HG03159 (cell line): ENCODE measurements at regions not wholly inside any gene's neighbourhood (a gene's known extent, or its start where the extent isn't known, plus 50 kb on each side); places are given as distances from the start of the nearest gene placed in this dataset.
"Not testable (repeated sequence)": the region's sequence is repeated elsewhere in the genome, so short reads cannot be mapped to it uniquely, and the experiment has no call there.

Experiments used
- ATAC-seq: cut with Tn5 transposase; IDR thresholded peaks from one replicate; pipeline ENCODE4 v1.9.1; 2021; ENCODE audit warnings: mild to moderate bottlenecking, moderate library complexity; ENCODE audit not compliant: unreplicated experiment

DNA sequence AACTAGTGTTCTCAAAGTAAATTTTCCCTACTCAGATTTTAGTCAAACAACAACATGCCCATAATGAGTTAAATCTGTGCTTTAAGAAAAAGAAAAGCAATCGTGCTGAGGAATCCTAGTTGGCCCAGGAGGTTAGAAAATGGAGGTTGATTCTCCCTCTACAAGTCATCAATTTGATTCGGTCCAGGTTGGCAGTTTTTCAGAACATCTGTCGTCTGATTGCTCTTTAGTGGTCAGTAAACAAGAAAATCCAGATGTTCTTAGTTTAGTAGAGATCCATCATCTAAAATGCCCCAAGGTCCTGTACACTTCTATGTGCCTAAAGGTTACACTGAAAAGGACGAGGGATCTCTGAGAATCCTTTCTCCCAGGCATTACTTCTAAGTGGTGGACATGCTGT is 659.2 kb downstream of the MTRR start:
- ATAC-seq = no peak

DNA sequence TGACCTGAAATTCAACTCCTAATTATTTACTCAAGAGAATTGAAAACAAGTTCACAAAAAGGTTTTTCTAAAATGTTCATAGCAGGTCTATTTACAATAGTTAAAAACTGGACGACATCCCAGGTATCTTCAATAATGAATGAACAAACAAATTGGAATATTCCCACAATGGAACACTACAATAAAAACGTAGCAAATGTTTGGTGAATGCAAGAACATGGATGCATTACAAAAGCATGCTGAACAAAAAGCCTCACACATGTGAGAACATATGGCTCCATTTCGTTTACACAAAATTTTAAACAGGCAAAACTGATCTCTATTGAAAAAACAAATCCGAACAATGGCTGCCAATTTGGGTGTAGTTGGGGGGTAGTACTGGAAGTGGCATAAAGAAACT is 669.9 kb downstream of the MTRR start:
- ATAC-seq = no peak

DNA sequence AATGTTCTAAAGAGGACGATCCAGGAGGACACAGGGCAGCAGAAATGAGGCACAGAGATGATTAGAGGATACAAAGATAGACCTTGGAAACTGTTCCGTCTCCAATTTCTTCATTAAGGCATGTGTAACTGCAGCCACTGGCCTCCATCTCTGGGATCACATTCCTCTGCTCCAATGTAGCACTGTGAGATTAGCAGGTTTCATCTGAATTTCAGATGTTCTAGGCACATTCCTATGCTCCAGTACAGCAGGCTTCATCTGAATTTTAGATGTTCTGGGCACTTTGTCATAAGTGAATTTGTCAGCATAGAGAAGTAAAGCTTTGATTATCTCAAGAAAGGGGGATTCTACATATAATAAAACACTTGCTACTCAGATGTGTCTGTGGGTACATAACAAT is 671.4 kb downstream of the MTRR start:
- ATAC-seq = no peak

DNA sequence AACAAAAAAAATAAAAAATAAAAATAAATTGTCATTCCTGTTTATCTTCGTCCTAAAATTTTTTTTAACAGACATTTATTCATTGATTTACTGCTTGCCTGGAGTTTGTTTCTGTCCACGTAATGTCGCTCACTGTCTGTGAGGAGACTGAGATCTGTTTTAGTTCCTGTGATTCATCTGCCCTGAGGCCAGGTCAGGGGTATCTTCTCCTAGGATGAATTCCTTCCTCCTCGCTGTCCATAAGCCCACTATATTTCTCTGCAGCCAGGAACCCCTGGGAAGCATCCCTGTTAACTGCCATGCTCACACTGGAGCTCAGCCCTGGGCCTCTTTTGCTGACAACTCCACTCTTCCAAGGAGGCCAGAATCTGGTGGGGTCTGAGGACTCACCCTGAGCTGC is 682.0 kb downstream of the MTRR start:
- ATAC-seq = no peak

DNA sequence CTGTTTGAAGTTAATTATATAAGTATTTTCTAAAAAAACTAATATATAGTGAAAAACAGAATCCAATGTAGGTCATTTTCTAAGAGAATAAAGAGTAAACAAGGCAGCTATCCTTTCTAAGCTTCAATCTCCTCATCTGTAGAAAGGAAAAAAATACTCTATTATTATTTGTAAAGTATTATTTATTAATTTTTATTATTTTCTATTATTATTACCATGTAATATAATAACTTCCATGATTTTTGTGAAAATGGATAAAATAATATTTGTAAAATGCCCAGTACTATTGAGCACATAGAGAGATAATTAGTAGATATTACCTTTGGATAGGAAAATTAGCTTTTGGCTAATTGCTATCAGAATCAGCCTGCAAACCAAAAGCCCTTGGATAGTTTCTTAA is 684.4 kb downstream of the MTRR start:
- no peak for ATAC-seq

DNA sequence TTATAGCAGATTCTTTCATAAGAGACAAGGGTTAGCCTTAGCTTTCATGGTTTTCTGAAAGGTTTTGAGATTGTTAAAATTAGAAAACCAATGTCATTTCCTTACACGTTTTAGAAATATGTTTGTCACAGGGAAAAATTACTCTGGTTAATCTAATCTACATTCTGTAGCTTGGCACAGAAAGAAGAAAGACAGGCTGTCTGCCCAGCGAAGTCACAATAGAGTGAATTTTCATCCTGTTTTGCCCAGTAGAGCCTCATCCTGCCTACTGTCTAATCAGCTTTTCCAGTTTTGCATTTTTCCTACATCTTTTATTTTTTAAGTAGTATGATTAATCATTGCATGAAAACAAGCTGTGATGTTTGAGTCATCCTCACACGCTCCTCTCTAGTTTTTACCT is 688.8 kb downstream of the MTRR start:
- ATAC-seq = no peak

DNA sequence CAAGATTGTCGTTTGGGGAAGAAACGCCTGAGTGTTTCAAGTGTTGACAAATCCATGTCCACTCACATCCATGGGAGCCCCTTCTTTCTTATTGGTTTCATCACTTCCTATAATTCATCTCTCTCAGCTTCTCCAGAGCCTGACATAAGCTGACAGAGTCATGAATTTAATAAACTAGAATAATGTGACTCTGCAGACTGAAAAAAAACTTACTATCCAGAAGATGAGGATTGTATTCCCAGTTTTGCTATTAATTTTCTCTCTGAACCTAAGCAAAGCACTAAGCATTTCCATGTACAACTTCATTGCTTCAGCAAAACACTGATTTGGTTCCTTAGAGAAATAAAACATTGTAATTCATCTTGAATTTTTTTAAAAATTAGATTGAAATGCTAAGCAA is 691.8 kb downstream of the MTRR start:
- no peak for ATAC-seq

DNA sequence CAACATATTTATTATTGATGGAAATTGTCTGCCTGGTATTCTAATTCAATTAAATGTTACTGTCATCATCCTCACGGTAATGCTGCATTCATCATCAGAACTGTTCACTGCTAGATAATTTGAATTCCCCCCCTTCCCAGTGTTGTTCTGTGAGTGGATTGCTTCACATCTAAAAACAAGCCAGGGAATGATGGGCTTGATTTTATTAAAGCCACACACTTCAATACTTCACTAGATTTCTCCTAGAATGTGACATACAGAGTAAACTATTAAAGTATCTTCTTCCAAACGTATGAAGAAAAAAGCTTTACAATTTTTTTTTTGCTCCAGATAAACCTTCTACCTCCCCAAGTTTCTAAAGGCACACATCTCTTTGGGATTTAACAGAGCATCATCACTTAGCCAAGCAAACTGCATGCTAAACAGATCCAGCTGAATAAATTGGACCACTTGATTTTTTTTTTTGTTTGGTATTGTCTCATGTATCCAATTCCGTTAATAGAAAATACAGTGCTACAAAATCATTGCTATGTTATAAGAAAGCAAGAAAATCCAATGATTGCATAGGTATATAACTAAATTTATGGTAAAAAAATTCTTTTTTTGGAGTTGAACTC is 692.4 kb downstream of the MTRR start:
- no peak for ATAC-seq

DNA sequence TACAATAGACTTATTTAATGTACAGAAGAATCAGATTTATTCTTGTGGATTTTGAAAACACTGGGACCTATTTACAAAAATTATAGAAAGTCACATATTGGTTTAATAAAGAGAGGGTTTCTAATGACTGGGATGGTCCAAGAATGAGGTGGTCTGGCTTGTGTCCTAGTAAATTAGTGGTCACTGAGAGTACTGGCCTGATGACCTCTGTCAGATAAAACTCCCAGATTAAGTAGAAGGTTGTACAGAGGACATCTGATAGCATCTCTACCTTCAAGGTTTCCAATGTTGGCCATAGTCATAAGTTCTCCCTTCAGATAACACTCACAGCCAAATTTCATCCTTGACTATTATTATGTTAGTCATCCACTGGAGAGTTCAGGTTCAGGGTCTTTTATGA is 692.9 kb downstream of the MTRR start:
- ATAC-seq = no peak

DNA sequence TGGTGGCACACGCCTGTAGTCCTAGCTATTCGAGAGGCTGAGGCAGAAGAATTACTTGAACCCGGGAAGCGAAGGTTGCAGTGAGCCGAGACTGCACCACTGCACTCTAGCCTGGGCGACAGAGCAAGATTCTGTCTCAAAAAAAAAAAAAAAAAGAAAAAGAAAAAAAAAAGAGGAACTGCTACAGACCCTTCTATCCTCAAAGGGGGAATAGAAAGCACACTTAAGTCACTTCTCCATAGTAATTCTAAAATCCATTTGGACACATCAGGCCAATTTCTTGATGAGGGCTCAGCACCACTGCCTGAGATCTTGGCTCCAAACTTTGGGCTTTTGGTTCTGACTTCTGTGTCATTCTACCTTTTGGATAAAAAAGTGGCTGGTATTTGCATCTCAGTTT is 694.6 kb downstream of the MTRR start:
- ATAC-seq = not testable (repeated sequence)

DNA sequence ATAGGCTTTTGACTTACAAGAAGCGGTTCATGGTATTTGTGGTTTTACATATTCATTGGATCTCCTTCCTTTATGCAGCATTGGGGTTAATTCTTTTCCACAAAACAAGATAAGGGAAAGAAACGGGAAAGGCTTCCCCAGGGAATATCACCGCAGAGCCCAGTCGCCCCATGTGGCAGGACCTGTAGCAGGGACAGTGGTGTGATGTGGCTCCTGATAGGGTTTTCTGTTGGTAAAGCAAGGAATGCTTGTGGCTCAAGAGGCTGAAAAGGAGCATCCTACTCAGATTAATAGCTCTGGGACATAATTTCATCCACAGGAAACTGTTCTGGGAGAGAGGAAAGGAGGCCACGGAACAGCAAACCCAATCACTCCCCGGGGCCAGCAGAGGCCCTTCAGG is 699.9 kb downstream of the MTRR start:
- ATAC-seq = no peak

DNA sequence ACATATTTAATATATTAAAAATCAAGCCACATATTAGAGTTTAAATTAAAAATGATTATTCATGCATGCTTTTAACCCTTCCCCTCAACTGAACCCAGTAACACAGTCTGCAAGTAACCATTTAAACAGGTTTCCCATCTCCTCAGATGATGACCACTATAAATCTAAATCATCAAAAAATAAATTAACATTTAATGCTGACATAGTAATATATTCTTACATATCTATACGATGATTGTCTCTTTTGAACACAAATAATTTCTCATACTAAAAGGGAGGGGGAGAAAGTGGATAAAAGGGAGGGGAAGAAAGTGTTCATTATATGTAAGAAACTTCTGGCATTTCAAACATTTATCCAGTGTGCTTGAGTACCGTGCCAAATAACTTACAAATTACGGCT is 701.6 kb downstream of the MTRR start:
- no peak for ATAC-seq

DNA sequence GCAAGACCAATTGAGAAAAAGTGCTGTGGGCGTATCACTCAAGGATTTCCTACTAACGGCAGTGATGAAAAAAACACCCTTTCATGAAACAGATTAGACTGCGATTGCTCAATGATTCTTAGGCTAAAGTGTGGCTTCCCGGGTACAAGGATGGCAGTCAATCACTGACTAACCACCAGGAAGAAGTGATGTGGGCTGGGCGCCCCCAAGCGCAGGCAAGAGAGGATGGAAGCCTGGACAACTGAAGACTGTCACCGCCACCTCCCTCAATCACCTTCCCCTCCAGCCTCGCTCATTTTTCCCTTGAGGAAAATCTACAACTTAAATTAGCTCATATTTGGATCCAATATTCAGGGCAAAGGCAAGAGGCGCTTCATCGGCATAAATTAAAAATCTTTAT is 707.2 kb downstream of the MTRR start:
- ATAC-seq = no peak

DNA sequence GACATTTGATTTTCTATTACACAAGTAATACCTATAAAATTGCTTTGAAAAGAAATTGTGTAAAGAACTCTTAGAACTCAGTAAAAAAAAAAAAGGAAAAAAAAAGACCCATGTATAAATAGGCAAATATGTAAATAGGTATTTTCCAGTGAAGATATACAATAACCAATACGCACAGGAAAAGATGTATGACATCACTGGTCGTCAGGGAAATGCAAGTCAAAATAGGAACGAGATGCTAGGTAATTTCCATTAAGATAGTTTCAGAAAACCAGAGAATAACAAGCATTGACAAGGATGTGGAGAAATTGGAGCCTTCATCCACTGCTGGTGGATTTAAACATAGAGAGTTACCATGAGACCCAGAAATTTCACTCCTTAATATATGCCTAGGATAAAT is 708.8 kb downstream of the MTRR start:
- ATAC-seq = peak; percentile 78

DNA sequence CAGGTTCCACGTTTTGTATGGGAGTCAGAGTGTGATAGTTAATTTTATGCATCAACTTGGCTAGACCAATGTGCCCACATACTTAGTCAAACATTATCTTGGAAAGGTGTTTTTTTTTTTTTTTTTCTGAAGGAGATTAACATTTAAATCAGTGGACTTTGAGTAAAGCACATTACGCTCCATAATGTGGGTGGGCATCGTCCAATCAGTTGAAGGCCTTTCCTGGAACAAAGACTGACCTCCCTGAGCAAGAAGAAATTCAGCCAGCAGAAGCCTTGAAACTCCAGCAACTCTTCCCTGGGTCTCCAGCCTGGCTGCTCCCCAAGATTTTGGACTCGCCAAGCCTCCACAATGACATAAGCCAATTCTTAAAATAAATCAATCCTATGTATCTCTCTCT is 711.4 kb downstream of the MTRR start:
- ATAC-seq = no peak

DNA sequence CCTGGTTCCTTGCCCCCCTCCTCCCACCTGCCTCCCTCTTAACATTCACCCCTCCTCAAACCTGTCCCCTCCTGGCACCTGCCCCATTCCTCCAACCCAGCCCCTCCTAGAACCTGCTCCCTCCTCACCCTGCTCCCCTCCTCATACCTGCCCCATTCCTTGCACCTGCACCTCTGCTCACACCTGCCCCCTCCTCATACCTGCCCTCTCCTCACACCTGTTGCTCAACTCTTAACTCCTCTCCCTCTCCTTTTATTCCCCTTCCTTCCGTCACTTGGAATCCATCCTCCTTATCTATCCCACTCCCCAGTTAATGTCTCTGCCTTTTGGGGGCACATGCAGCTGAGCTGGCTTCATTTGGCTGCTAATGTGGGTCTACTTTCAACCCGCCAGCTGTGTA is 712.1 kb downstream of the MTRR start:
- no peak for ATAC-seq

DNA sequence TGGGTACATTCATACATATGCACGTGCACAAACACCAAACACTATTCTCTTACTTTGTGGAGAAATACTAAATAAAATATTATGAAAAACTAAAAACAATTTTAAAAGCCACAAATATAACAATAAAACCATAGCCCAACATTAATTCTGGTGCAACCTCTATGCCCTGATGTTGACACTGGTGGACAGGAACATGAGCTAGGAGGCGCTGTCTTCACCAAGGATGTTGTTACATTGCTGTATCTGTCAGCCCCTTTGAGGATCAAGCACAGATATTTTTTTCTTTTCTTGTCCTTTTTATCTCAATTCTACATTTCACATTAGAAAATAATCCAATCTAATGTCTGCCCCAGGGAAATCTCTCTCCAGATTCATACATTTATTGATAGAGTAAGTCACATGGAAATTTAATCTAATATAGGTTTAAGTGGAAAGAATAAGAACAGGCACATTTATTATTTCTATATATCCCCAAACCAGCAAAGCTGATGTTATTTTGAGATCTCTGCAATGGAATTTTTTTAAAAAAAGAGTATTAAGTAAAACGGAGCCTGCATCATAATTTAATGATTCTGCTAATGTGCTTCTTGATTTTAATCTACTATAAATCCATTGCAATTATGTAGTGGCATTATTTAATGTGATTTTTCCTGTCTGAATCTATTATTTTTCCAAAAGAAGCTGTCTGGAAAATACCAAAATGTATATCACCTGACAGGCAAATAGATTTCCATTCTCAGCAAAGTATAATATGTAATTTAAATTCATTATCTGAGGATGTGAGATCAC is 716.5 kb downstream of the MTRR start:
- no peak for ATAC-seq

DNA sequence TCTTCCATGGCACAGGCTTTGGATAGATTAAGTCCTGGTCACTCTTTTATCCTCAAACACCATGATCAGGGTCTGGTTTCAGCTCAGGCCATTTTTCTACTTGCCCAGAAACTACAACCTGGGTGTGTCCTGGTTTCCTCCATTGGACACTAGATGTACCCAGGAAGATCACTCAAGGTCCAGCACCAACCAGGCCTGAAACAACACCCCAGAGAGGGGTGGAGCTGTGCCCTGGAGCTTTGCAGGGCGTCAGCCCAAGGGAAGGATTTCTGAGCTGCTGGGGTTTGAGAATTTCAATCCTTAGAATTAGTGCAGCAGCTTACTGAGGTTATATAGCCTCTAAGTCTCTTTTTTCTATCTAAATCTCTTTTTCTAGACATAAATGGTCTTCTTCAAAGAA is 722.0 kb downstream of the MTRR start:
- no peak for ATAC-seq

DNA sequence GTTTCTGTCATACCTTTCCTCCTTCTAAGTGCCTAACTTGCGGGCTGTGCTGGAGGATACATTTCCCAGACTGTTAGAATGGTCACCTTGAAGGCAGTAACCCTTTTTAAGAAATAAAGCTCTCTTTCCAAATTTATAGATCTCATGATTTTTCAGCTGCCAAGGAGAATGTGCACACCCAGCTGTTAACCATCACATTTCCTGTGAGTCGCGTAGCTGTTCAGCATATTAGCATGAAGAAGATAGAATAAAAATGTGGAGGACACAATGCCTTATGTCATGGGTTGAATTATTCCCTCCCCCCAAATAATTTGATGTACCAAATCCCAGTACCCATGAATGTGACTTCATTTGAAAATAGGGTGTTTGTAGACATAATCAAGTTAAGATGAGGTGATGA is 729.4 kb downstream of the MTRR start:
- no peak for ATAC-seq

DNA sequence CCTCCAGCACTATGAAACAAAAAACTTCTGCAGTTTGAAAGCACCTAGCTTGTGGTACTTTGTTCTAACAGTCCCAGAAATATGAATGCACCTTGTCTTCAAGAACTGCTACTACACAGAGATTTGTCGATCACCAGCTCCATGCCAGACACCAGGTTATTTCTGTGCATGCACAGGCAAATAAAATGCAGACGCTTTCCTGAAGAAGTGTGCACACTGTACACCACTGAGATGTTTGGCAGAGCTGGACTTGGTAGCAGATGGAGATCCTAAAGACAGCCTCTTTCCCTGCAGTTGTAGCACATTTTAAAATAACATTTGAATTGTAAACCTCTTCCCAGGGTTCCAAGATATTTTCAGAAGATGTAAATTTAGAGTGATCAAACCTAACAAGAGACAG is 730.0 kb downstream of the MTRR start:
- ATAC-seq = no peak

DNA sequence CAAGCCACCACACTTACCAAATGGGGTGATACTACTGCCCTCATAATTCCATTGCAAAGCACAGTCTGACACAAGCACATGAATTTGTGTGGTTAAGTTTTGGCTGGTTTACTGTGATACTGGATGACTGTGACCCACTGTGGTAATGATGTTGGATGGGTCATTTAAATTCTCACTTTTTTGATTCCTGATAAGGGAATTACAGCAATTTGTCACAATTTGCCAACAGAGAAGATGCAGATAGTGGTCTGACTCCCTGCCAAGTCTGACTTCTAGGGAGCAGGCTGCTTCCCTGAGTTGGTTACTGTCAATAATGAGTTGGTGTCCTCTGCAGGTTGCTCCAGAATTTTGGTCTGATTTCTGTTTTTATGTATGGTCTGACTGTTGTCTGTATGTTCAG is 731.9 kb downstream of the MTRR start:
- no peak for ATAC-seq

DNA sequence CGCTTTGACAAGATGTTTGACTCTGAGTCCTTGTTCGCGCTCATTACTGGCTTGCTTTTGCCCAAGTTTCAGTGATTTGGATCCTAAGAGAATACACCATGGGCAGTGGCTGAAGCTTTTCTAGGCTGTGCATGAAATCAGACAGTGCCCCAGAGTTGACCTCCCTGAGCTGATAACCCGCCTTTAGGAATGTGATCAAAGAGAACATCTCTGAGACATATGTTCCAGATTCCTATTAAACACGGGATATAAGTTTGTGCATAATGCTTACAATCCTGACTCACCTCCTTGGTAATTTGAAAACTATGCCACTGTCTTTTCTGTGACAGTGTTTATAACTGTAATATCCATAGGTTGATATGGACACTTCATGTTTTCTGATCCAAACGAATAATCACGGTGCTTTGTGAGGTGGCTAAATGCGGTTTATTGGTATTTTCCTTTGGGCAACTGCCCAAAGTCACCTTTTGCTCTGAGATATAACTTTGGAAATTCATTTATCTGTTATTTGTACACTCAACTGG is 732.9 kb downstream of the MTRR start:
- ATAC-seq = no peak

DNA sequence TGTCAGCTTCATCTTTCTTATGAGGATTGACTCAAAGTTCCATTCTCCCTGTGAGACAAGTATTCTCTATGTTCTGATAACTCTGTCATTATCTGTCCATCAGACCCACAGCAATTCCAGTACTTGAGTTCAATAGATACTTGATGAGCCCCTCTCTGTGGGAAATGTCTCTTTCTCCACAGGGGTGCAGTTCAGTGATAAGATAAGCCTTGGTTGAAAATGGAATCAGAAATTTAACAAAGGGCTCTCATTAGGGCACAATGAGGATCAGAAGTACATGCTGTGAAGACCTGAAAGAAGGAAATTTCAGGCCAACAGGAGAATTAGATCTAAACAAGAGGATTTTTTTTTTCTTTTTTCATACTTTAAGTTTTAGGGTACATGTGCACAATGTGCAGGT is 737.3 kb downstream of the MTRR start:
- no peak for ATAC-seq
